Endodermal cell (in vitro differentiated cells): ENCODE measurements at regions not wholly inside any gene's neighbourhood (a gene's known extent, or its start where the extent isn't known, plus 50 kb on each side); places are given as distances from the start of the nearest gene placed in this dataset.

Experiments
- DNase-seq: peaks from one replicate; pipeline ENCODE4 v3.0.0-alpha.2; 2017
- H3K27ac ChIP-seq: 2 replicates; pipeline ENCODE4 v1.5.1; 2013; ENCODE audit warnings: mild to moderate bottlenecking, low read depth, low read length, moderate library complexity
- H3K27me3 ChIP-seq: 2 replicates; pipeline ENCODE4 v1.6.1; 2013; ENCODE audit warnings: mild to moderate bottlenecking, low read length, moderate library complexity; ENCODE audit not compliant: insufficient read depth, control insufficient read depth, poor library complexity, severe bottlenecking
- H3K36me3 ChIP-seq: 2 replicates; pipeline ENCODE4 v1.7.0; 2013; ENCODE audit warnings: mild to moderate bottlenecking, low read length, moderate library complexity; ENCODE audit not compliant: control insufficient read depth, insufficient read depth
- H3K4me1 ChIP-seq: one replicate; pipeline ENCODE4 v1.7.0; 2013; ENCODE audit warnings: low read length; ENCODE audit not compliant: control insufficient read depth, insufficient read depth
- H3K4me3 ChIP-seq: 2 replicates; pipeline ENCODE4 v1.5.1; 2013; ENCODE audit warnings: mild to moderate bottlenecking, low read length, moderate library complexity
- H3K9ac ChIP-seq: 2 replicates; pipeline ENCODE4 v1.6.1; 2013; ENCODE audit warnings: mild to moderate bottlenecking, low read length, moderate library complexity; ENCODE audit not compliant: poor library complexity, severe bottlenecking; ENCODE audit errors: extremely low read depth
- H3K9me3 ChIP-seq: 2 replicates; pipeline ENCODE4 v1.6.1; 2013; ENCODE audit warnings: mild to moderate bottlenecking, low read length, moderate library complexity; ENCODE audit not compliant: control insufficient read depth
- H3K27ac Mint-ChIP-seq: 2 replicates; pipeline ENCODE4 v1.8.0; 2020; ENCODE audit warnings: mixed read lengths
- H3K27me3 Mint-ChIP-seq: 2 replicates; pipeline ENCODE4 v1.8.0; 2021; ENCODE audit warnings: mild to moderate bottlenecking, mixed read lengths; ENCODE audit not compliant: insufficient read depth
- H3K36me3 Mint-ChIP-seq: 2 replicates; pipeline ENCODE4 v1.8.0; 2020; ENCODE audit warnings: low read depth, mixed read lengths
- H3K4me1 Mint-ChIP-seq: 2 replicates; pipeline ENCODE4 v1.8.0; 2020; ENCODE audit warnings: mixed read lengths
- H3K4me3 Mint-ChIP-seq: 2 replicates; pipeline ENCODE4 v1.8.0; 2020; ENCODE audit warnings: mild to moderate bottlenecking, moderate library complexity, mixed read lengths
- H3K9me3 Mint-ChIP-seq: 2 replicates; pipeline ENCODE4 v1.8.0; 2020; ENCODE audit warnings: mild to moderate bottlenecking, mixed read lengths
- WGBS, 2 experiments: methylation state at CpG; one replicate each; pipeline versions ENCODE4 v1.1.5 to v1.1.7; 2013; ENCODE audit warnings: missing lambda C conversion rate in 2 of 2, mixed read lengths in 1 of 2; ENCODE audit not compliant: insufficient coverage in 1 of 2, insufficient read length in 1 of 2; 5-methylcytosine and 5-hydroxymethylcytosine counted together
- TF ChIP-seq, protein P1 (sequence below): fragments of 200-600 bp; sonication (generic); conservative IDR thresholded peaks from 2 replicates; pipeline ENCODE4 v1.5.0; 2021; ENCODE audit warnings: antibody characterized with exemption, mild to moderate bottlenecking

DNA sequence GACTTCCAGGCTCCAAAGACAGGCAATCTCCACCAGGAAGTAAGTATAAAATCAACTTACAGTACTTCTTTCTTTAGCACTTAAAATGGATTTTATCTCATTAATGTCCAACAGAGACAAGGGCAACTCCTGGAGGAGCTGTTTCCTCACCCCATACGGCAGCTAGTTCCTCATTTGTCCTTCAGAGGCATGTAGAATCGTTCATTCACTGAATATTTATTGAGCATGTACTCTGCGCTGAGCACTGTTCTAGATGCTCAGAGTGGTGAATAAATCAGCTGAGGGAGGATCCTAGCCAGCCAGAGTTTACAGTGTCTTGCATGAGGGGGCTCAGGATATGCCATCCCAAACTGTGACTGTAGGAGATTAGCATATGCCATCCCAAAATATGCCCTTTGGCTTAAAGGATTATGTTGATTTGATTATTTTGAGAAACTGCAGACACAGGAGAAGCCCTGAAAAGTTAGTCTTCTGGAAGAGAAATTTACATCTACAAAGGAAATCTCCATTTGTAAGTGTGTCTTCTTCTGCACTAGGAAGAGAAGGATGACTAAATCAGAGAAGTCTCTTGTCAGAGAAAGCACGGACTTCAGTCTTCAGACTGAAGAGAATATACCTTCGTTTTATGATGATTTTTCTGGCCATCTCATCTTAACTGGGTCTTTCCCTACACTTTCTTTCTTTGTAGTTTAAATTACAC is 66.9 kb downstream of the BAMBI start:
- no peak for DNase-seq
- Mint-ChIP-seq H3K36me3 (no peaks in the 10 kb centered on the region), H3K27me3 (peaks cover 4% of the 10 kb centered on the region), H3K4me1 (peaks cover 18% of the 10 kb centered on the region), H3K4me3 (no peak overlapping the region), H3K27ac (no peak overlapping the region), H3K9me3 (peaks cover 15% of the 10 kb centered on the region)
- Histone ChIP-seq H3K4me3 (no peak overlapping the region), H3K9ac (no peak overlapping the region), H3K9me3 (peaks cover 6% of the 10 kb centered on the region), H3K27ac (no peak overlapping the region), H3K4me1 (no peaks in the 10 kb centered on the region), H3K36me3 (no peaks in the 10 kb centered on the region), H3K27me3 (no peaks in the 10 kb centered on the region)
- 78 to 80% methylated on average over 5 of the region's 5 CpGs for WGBS, 2 experiments
- TF ChIP-seq, protein P1, sequence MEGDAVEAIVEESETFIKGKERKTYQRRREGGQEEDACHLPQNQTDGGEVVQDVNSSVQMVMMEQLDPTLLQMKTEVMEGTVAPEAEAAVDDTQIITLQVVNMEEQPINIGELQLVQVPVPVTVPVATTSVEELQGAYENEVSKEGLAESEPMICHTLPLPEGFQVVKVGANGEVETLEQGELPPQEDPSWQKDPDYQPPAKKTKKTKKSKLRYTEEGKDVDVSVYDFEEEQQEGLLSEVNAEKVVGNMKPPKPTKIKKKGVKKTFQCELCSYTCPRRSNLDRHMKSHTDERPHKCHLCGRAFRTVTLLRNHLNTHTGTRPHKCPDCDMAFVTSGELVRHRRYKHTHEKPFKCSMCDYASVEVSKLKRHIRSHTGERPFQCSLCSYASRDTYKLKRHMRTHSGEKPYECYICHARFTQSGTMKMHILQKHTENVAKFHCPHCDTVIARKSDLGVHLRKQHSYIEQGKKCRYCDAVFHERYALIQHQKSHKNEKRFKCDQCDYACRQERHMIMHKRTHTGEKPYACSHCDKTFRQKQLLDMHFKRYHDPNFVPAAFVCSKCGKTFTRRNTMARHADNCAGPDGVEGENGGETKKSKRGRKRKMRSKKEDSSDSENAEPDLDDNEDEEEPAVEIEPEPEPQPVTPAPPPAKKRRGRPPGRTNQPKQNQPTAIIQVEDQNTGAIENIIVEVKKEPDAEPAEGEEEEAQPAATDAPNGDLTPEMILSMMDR: no peak

DNA sequence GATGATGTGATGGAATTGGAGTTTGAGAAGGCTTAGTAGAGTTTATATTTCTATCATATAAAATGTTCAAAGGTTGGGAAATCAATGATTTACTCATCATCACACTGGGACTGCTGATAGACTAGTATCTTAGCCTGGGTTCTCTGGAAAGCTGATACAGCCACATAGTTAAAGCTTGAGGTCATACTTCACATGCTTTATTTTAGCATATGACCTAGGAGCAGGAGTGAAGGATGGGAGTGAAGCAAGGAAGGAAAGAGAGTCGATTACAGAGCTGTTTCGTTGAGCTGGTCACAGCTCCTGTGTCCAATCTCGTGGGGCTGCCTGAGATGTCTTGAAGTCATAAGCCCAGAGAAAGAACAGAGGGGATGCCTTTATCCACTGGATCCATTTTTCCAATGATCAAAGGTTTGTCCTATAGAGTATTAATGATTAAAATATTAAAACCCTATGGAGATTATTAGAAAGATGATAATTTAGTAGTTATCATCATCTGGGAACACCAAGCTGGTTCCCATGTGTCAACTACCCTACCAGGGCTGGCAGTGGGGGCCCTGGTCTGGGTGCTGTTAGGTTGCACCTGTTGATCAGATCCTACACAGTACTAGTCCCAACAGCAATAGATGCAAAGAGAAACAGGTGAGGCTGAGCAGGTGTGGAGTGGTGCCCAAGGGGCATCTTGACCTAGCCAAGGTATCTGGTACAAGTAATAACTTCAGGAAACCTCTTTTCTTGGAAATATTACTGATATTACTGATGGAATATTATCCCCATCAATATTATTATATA is 77.8 kb downstream of the BAMBI start:
- WGBS, 2 experiments: 82 to 83% methylated on average over 2 to 3 of the region's 3 CpGs
- no peaks in the 10 kb centered on the region for H3K36me3 ChIP-seq
- H3K36me3 Mint-ChIP-seq: no peaks in the 10 kb centered on the region
- DNase-seq: no peak
- H3K27ac Mint-ChIP-seq: no peak overlapping the region
- H3K27ac ChIP-seq: no peak overlapping the region
- no peaks in the 10 kb centered on the region for H3K4me1 ChIP-seq
- no peak overlapping the region for H3K4me3 Mint-ChIP-seq
- H3K4me3 ChIP-seq: no peak overlapping the region
- no peaks in the 10 kb centered on the region for H3K9me3 ChIP-seq
- H3K4me1 Mint-ChIP-seq: no peaks in the 10 kb centered on the region
- H3K9ac ChIP-seq: no peak overlapping the region
- no peaks in the 10 kb centered on the region for H3K27me3 Mint-ChIP-seq
- TF ChIP-seq, protein P1: no peak
- H3K9me3 Mint-ChIP-seq: peaks cover 5% of the 10 kb centered on the region
- no peaks in the 10 kb centered on the region for H3K27me3 ChIP-seq

DNA sequence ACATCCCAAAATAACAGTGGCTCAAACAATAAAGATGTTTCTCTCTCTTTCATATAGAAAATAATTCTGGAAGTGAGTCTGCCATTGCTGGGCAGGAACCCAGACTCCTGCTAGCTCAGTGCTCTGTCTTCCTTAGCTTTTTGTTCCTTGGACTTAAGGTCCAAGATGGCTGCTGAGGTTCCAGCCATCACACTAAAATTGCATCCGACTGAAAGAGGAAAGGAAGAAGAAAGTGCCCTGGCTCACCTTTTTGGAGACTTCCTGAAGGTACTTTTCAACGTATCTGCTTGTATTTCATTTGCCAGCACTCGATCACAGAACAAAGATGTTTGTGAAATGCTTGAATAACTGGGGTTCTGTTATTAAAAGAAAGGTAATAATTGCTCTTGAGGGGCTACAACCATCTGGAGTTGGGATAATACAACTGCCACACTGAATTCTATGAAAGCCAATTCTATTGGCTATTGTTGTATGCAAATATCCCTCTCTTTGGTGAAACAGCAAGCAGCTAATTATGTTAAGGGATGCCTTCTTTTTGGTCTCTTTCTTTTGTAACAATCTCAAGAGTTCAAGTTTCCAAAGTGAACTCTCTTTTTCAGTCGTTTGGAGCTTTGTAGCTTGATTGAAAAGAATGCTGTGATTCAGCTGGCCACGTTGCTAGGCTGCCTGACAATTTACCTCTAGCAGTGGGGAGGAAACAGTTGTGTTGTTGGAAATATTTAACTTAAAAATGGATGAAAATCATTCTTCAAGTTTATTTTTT is 83.9 kb downstream of the BAMBI start:
- 58 to 82% methylated on average over 2 to 5 of the region's 5 CpGs for WGBS, 2 experiments
- no peak overlapping the region for H3K9ac ChIP-seq
- TF ChIP-seq, protein P1: no peak
- H3K9me3 ChIP-seq: no peaks in the 10 kb centered on the region
- Mint-ChIP-seq H3K4me3 (no peak overlapping the region), H3K9me3 (no peaks in the 10 kb centered on the region), H3K36me3 (no peaks in the 10 kb centered on the region), H3K27ac (peak overlapping the region; percentile 18), H3K4me1 (peaks cover 9% of the 10 kb centered on the region), H3K27me3 (peaks cover 7% of the 10 kb centered on the region)
- no peak for DNase-seq
- H3K36me3 ChIP-seq: no peaks in the 10 kb centered on the region
- H3K4me1 ChIP-seq: no peaks in the 10 kb centered on the region
- no peak overlapping the region for H3K4me3 ChIP-seq
- peak overlapping the region; percentile 89 for H3K27ac ChIP-seq
- no peaks in the 10 kb centered on the region for H3K27me3 ChIP-seq
